HepG2 (cell line): ENCODE measurements at regions not wholly inside any gene's neighbourhood (a gene's known extent, or its start where the extent isn't known, plus 50 kb on each side); places are given as distances from the start of the nearest gene placed in this dataset.
"Not testable (repeated sequence)": the region's sequence is repeated elsewhere in the genome, so short reads cannot be mapped to it uniquely, and the experiment has no call there.

Source experiments
- ATAC-seq: fragments of 200-7000 bp; cut with Tn5 transposase; 3 replicates; pipeline ENCODE4 v1.9.1; 2020; ENCODE audit warnings: mild to moderate bottlenecking, moderate library complexity
- BruUV-seq: library from RNA; stranded (reverse); fragments of 400-500 nt; replicated peaks from 2 replicates; lab custom pipeline; 2021; lab: Mats Ljungman, UMichigan
- CTCF ChIA-PET: fragments of 300-600 bp; formaldehyde crosslinking; extraction: SDS; loops from one replicate; lab custom pipeline; 2021; ENCODE audit warnings: low total read pairs, inconsistent platforms, low intra/inter-chr PET ratio; lab: Yijun Ruan, JAX
- POLR2A ChIA-PET: fragments of 350-600 bp; sonication (Branson Sonifier 250); formaldehyde crosslinking; loops from one replicate; lab custom pipeline; 2020; ENCODE audit warnings: antibody characterized with exemption, inconsistent platforms; lab: Yijun Ruan, JAX
- DNase-seq: peaks from one replicate; pipeline ENCODE4 v3.0.0-alpha.2; 2015; ENCODE audit warnings: low spot score
- FAIRE-seq: peaks from 3 replicates; lab custom pipeline; 2011; peaks lifted over from hg19 to GRCh38; lab: Jason Lieb, UNC
- H2AFZ ChIP-seq: one replicate; pipeline ENCODE4 v1.6.1; 2011; ENCODE audit warnings: low read length, inconsistent platforms
- H3K27ac ChIP-seq: fragments of 300-600 bp; 3 replicates; pipeline ENCODE4 v1.8.0; 2011; ENCODE audit warnings: mixed run types, mild to moderate bottlenecking, mixed read lengths, low read length, inconsistent platforms; ENCODE audit not compliant: insufficient read depth; ENCODE audit errors: extremely low read length
- H3K27me3 ChIP-seq, 2 experiments: fragments of 200-600 bp in 1 of 2; 2 replicates in 1 of 2; 3 replicates in 1 of 2; pipeline versions ENCODE4 v1.6.0 to v1.8.0; 2011; ENCODE audit warnings: low read length in 2 of 2, mild to moderate bottlenecking in 2 of 2, moderate library complexity in 2 of 2, inconsistent platforms in 1 of 2; ENCODE audit not compliant: insufficient read depth in 2 of 2, control insufficient read depth in 1 of 2
- H3K36me3 ChIP-seq, 2 experiments: fragments of 200-600 bp in 1 of 2; replicated peaks in 1 of 2; 2 replicates in 1 of 2; 3 replicates in 1 of 2; pipeline versions ENCODE4 v1.5.1 to v1.8.0; 2011; ENCODE audit warnings: low read length in 2 of 2, inconsistent platforms in 1 of 2; ENCODE audit not compliant: insufficient read depth in 2 of 2, control insufficient read depth in 1 of 2
- H3K4me1 ChIP-seq: 2 replicates; pipeline ENCODE4 v1.5.1; 2012; ENCODE audit warnings: low read length, inconsistent platforms; ENCODE audit not compliant: insufficient read depth
- H3K4me2 ChIP-seq: 2 replicates; pipeline ENCODE4 v1.6.0; 2011; ENCODE audit warnings: low read depth, low read length, inconsistent platforms
- H3K4me3 ChIP-seq, 3 experiments: fragments of 200-600 bp in 1 of 3; sonication (generic), shearing (Covaris generic) in 1 of 3; replicated peaks in 1 of 3; 2 replicates each; pipeline ENCODE4 v1.5.1; 2011 to 2016; ENCODE audit warnings: low read length in 3 of 3, inconsistent platforms in 2 of 3, low read depth in 2 of 3, mild to moderate bottlenecking in 2 of 3, control low read depth in 1 of 3, mixed read lengths in 1 of 3; ENCODE audit not compliant: insufficient read depth in 1 of 3
- H3K79me2 ChIP-seq: one replicate; pipeline ENCODE4 v1.6.1; 2011; ENCODE audit warnings: low read length, inconsistent platforms; ENCODE audit not compliant: insufficient read depth
- H3K9ac ChIP-seq: 2 replicates; pipeline ENCODE4 v1.6.0; 2011; ENCODE audit warnings: mild to moderate bottlenecking, low read depth, low read length, inconsistent platforms; ENCODE audit not compliant: insufficient read depth
- H3K9me3 ChIP-seq: 2 replicates; pipeline ENCODE4 v1.5.1; 2012; ENCODE audit warnings: mild to moderate bottlenecking, low read length
- H4K20me1 ChIP-seq: 2 replicates; pipeline ENCODE4 v1.6.0; 2011; ENCODE audit warnings: inconsistent platforms, mild to moderate bottlenecking, low read length, moderate library complexity; ENCODE audit not compliant: insufficient read depth
- BORCS8-MEF2B ChIP-seq: sonication (generic); formaldehyde crosslinking; IDR thresholded peaks from 2 replicates; pipeline ENCODE4 v1.8.0; 2022; ENCODE audit warnings: mild to moderate bottlenecking, missing genetic modification reagents
- CHCHD3 ChIP-seq: sonication (generic); formaldehyde crosslinking; IDR thresholded peaks from 2 replicates; pipeline ENCODE4 v1.8.0; 2022; ENCODE audit warnings: mild to moderate bottlenecking, missing genetic modification reagents, moderate library complexity
- CHD2 ChIP-seq: IDR thresholded peaks from 2 replicates; pipeline ENCODE4 v1.6.1; 2011; ENCODE audit warnings: low read depth, low read length, improper control_type of control experiment
- LRRFIP1 ChIP-seq: sonication (generic); formaldehyde crosslinking; conservative IDR thresholded peaks from 2 replicates; pipeline ENCODE4 v1.4.0; 2020; ENCODE audit warnings: missing genetic modification reagents
- RXRB ChIP-seq: IDR thresholded peaks from 2 replicates; pipeline ENCODE4 v1.6.1; 2016; ENCODE audit warnings: borderline replicate concordance, missing genetic modification reagents, missing compliant biosample characterization
- ZBTB8A ChIP-seq: sonication (generic); formaldehyde crosslinking; IDR thresholded peaks from 2 replicates; pipeline ENCODE4 v1.4.0; 2020; ENCODE audit warnings: mild to moderate bottlenecking, low read depth, missing genetic modification reagents, borderline replicate concordance
- ZNF3 ChIP-seq: IDR thresholded peaks from 2 replicates; pipeline ENCODE4 v1.7.0; 2017; ENCODE audit warnings: inconsistent platforms
- ZNF646 ChIP-seq: sonication (generic); formaldehyde crosslinking; IDR thresholded peaks from 2 replicates; pipeline ENCODE4 v1.9.0; 2021; ENCODE audit warnings: mild to moderate bottlenecking, missing genetic modification reagents
- WGBS: methylation state at CpG from one replicate; pipeline ENCODE4 v1.1.6; 2017; ENCODE audit warnings: low lambda C conversion rate; 5-methylcytosine and 5-hydroxymethylcytosine counted together
- in situ Hi-C: cut with HindIII; loops from 2 replicates; pipeline ENCODE4 v1.10.0; 2017; ENCODE audit warnings: low pct_unique_long_range_greater_than_20kb; ENCODE audit not compliant: extremely low pct_ligation_motif_present
- intact Hi-C: fragments of 100-400 bp; cut with micrococcal nuclease; formaldehyde crosslinking; loops from one replicate; pipeline ENCODE4 v1.10.0; 2022; ENCODE audit not compliant: unreplicated experiment

- TF ChIP-seq ZNF646 (CRISPR knock-in tag) (no peak), RXRB (no peak), CHCHD3 (CRISPR knock-in tag) (no peak), ZBTB8A (no peak), ZNF3 (no peak), CHD2 (no peak), LRRFIP1 (CRISPR knock-in tag) (no peak), BORCS8-MEF2B (CRISPR knock-in tag) (no peak)
These were observed 182.8 kb downstream of the ZWINT start (continued) for GRCh38 chr10:56178210-56178609.

GRCh38 chr10:56155091-56155513 is 206.0 kb downstream of the ZWINT start:
- WGBS, result 100% methylated on average over 2 of the region's 41 CpGs
- H3K9me3 ChIP-seq, in situ Hi-C loops, intact Hi-C loops, H3K4me2 ChIP-seq, BruUV-seq, POLR2A ChIA-PET, H3K4me1 ChIP-seq, H3K27ac ChIP-seq, ATAC-seq, H3K36me3 ChIP-seq, CTCF ChIA-PET, DNase-seq, H3K79me2 ChIP-seq, H4K20me1 ChIP-seq, H3K27me3 ChIP-seq, H2AFZ ChIP-seq, H3K9ac ChIP-seq, FAIRE-seq, H3K4me3 ChIP-seq: not testable (repeated sequence)
